GM12872 (cell line): ENCODE measurements at regions not wholly inside any gene's neighbourhood (a gene's known extent, or its start where the extent isn't known, plus 50 kb on each side); places are given as distances from the start of the nearest gene placed in this dataset.
A peak's percentile ranks its signal among the peaks of the same experiment; 100 is the strongest.

Source experiments
- TF ChIP-seq, protein P1 (sequence below): IDR thresholded peaks from 3 replicates; pipeline ENCODE4 v1.5.1; 2011; ENCODE audit warnings: low read depth, mild to moderate bottlenecking, low read length, moderate library complexity; ENCODE audit not compliant: insufficient read depth

- TF ChIP-seq, protein P1, sequence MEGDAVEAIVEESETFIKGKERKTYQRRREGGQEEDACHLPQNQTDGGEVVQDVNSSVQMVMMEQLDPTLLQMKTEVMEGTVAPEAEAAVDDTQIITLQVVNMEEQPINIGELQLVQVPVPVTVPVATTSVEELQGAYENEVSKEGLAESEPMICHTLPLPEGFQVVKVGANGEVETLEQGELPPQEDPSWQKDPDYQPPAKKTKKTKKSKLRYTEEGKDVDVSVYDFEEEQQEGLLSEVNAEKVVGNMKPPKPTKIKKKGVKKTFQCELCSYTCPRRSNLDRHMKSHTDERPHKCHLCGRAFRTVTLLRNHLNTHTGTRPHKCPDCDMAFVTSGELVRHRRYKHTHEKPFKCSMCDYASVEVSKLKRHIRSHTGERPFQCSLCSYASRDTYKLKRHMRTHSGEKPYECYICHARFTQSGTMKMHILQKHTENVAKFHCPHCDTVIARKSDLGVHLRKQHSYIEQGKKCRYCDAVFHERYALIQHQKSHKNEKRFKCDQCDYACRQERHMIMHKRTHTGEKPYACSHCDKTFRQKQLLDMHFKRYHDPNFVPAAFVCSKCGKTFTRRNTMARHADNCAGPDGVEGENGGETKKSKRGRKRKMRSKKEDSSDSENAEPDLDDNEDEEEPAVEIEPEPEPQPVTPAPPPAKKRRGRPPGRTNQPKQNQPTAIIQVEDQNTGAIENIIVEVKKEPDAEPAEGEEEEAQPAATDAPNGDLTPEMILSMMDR: no peak
Observed at GRCh38 chr13:97654236-97654635, 220.3 kb downstream of the RAP2A start.

GRCh38 chr13:97658556-97658955 is 224.6 kb downstream of the RAP2A start:
- TF ChIP-seq, protein P1: no peak

GRCh38 chr13:97659602-97660001 is 225.6 kb downstream of the RAP2A start:
- TF ChIP-seq, protein P1: peak; percentile 42; the same call in 1 of the 3 replicates

DNA sequence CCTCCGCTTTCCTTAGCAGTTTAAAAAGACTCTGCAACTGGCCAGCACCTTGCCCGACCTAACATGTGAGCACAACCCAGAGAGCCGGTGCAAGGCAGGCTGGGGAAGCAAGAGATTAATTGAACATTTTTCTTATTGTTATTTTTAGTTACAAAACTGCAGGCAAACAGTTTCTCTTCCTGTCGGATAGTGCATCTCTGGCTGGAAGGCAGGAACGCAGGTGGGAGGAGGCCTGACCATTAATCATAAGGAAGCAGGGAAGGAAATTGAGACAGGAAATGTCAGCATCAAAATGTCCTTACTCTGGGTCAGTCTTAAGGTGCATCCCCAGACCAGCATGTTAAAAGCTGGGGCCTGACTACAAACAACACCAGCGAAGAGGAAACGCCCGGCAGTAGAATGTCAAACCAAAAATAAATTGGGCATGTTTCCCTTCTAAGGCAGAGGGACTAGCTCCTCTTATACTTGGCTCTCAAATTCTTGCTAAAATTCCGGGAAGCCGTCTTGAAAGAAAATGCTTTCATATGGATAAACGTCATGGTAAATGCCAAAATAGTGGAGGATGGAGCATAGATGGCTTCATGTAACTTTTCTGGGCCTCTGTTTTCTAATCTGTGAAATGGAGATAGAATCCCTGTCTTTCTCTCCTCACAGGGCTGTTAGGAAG is 226.8 kb downstream of the RAP2A start:
- TF ChIP-seq, protein P1: no peak

GRCh38 chr13:97686594-97686993 is 252.6 kb downstream of the RAP2A start:
- TF ChIP-seq, protein P1: no peak

- TF ChIP-seq, protein P1: no peak
Observed at GRCh38 chr13:97692628-97693027, 258.7 kb downstream of the RAP2A start.

DNA sequence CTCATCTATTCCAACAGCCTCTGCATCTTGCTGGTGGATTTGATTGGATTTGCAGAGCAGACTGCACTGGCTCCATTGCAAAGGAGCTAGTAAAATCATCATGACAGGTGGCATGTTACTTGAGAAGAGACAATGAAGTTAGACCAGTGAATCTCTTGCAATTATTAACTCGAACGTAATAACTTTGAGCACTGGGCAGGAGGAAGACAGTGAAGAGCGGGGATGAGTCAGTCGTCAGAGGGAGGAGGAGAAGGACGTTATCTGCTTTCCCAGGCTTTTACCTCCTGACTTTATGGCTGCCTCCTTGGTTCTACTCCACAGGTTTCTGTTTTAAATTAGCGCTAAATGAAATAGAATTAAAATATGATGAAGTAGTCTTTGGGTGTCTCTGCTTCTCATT is 257.8 kb upstream of the IPO5 start:
- TF ChIP-seq, protein P1: no peak
